SK-N-DZ (cell line): ENCODE measurements at regions not wholly inside any gene's neighbourhood (a gene's known extent, or its start where the extent isn't known, plus 50 kb on each side); places are given as distances from the start of the nearest gene placed in this dataset.

Source experiments
- small RNA-seq, 2 experiments: library from RNA; depleted of rRNA; stranded (forward); fragments of <200 nt; gene quantifications; one replicate each; pipeline ENCODE3, GENCODE V24; 2014

Small RNAs in the stretch of these regions (small RNA-seq; reads per million reads assigned to genes)
- gene RF00402 (0 reads per million in 2 experiments), gene RF02090 (0 reads per million in 2 experiments), gene RF02091 (0 reads per million in 2 experiments), gene RNA5SP38 (0.05 to 0.09 reads per million in 2 experiments)
